HG03135 (cell line): ENCODE measurements at regions not wholly inside any gene's neighbourhood (a gene's known extent, or its start where the extent isn't known, plus 50 kb on each side); places are given as distances from the start of the nearest gene placed in this dataset.
"Not testable (repeated sequence)": the region's sequence is repeated elsewhere in the genome, so short reads cannot be mapped to it uniquely, and the experiment has no call there.

ENCODE experiments used
- ATAC-seq: cut with Tn5 transposase; IDR thresholded peaks from one replicate; pipeline ENCODE4 v1.9.1; 2021; ENCODE audit warnings: mild to moderate bottlenecking, moderate library complexity; ENCODE audit not compliant: unreplicated experiment

GRCh38 chr10:27390681-27391080, 113.4 kb upstream of the RAB18 start:
- no peak for ATAC-seq

- ATAC-seq, result no peak
These were observed 115.2 kb upstream of the RAB18 start for GRCh38 chr10:27388761-27389399.

- no peak for ATAC-seq
These were observed 120.2 kb upstream of the RAB18 start for GRCh38 chr10:27383595-27384542.

GRCh38 chr10:27382176-27382575, 121.9 kb upstream of the RAB18 start:
- no peak for ATAC-seq

- ATAC-seq, result no peak
These were observed 123.2 kb upstream of the RAB18 start for GRCh38 chr10:27380929-27381358.

- not testable (repeated sequence) for ATAC-seq
These were observed 125.1 kb upstream of the RAB18 start for GRCh38 chr10:27379041-27379440.

- no peak for ATAC-seq
These were observed 130.4 kb upstream of the RAB18 start for GRCh38 chr10:27373566-27374160.

- no peak for ATAC-seq
These were observed 131.5 kb upstream of the ACBD5 start for GRCh38 chr10:27372095-27372494.

- ATAC-seq, result not testable (repeated sequence)
These were observed 130.8 kb upstream of the ACBD5 start for GRCh38 chr10:27371375-27371774.

GRCh38 chr10:27369880-27370279, 129.3 kb upstream of the ACBD5 start:
- ATAC-seq, result no peak

DNA sequence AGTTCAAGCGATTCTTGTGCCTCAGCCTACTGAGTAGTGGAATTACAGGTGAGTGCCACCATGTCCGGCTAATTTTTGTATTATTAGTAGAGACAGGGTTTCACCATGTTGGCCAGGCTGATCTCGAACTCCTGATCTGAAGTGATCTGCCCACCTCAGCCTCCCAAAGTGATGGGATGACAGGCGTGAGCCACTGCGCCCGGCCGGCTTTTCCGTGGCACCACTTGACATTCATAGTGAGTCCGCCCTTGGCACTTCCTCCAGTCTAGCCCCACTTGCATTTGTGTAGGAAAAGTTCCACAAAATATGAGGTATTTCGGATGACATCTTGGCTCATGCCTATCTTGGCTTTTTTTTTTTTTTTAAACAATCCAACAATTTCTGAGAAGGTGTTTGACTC, 128.1 kb upstream of the ACBD5 start:
- ATAC-seq, result no peak

DNA sequence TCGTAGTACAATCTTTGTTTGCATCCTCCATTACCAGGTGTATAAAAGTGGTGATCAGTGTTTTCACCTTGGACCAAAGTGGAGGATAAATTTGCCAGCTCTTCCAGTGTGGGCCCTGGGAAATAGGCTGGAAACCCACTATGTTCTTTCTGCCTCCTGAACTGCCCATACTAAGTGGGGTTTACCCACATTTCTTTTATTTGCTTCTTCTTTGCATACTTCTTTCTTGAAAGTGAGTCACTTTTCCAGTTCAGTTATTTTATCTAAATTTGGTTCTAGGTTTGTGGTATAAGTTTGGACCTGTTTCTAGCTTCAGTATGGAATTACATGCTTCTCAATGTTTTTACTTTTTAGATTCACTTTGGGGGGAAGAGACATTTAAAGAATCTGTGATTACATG, 126.2 kb upstream of the ACBD5 start:
- ATAC-seq, result no peak

DNA sequence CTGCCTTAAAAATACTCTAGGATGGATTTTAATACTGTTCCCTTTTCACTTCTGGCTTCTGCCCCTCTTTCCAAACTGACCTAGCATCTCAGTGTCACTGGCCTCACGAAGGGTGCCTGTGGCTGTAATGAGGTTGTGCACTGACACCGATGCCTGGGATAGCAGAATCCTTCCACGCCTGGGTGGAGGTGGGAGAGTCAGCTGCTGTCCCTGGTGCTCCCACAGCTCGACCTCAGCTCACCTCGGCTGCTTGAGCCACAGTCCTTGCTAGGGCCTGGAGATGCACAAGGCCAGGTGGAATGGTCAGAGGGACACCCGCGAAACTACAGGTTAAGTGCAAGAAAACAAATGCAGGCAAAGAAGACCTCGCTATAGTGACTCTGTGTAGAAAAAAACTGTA, 123.4 kb upstream of the ACBD5 start:
- ATAC-seq, result no peak

GRCh38 chr10:27360581-27361172, 120.1 kb upstream of the ACBD5 start:
- ATAC-seq, result peak; percentile 92

- ATAC-seq, result no peak
These were observed 119.3 kb upstream of the ACBD5 start for GRCh38 chr10:27359792-27360355.

- ATAC-seq, result no peak
These were observed 116.1 kb upstream of the ACBD5 start for GRCh38 chr10:27356738-27357137.

- ATAC-seq, result no peak
These were observed 115.4 kb upstream of the ACBD5 start for GRCh38 chr10:27355918-27356573.

DNA sequence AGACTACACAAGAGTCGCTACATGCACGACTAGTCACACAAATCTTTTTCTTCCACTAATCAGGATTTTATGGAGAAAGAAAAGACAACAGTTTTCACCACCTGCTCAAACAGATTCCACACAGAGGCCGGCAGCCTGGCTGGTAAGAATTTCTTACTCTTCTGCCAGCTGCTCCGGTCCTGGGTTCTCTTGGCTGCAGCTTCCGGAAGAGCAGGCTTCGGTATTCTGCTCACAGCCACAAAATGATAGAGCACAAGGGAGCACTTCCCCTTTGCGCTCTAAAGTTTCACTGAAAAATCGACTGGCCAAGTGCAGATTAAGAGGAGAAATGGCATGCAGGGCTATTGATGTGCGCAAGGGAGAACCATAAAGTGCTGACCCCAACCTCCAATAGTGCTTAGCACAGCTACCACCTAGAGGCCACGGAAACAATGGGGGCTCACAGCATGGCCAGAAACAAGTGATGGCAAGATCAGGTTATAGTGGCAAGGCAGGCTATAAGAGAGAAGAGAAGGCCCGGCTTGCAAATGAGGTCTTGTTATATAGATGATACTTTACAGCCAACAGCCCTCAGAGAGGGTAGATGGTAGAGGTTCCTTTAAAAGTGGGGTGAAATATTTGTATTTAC, 114.2 kb upstream of the ACBD5 start:
- peak; percentile 97 for ATAC-seq

DNA sequence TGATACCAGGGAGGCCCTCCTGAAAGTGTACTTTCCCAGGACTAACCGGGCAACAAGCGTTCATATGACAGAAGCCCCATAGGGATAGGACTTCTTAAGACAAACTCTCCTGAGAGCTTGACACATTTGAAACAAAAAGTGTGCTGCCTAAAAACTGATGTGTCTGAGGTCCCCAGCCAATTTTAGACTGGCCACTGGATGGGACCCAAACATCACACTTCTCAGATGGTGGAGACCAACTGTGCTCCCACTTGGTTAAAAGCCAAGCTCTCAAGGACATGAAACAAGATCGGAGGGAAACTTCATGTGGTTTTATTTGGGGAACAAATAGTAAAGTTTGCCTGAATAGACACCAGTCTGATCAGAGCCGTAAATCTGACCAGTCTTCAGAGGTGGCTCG, 113.5 kb upstream of the ACBD5 start:
- peak; percentile 11 for ATAC-seq

- ATAC-seq, result no peak
These were observed 109.4 kb upstream of the ACBD5 start for GRCh38 chr10:27349987-27350386.
